IMR-90 (cell line): ENCODE measurements at regions not wholly inside any gene's neighbourhood (a gene's known extent, or its start where the extent isn't known, plus 50 kb on each side); places are given as distances from the start of the nearest gene placed in this dataset.

Source experiments
- ATAC-seq: fragments of 200-7000 bp; cut with Tn5 transposase; 2 replicates; pipeline ENCODE4 v1.9.1; 2020; ENCODE audit warnings: low read depth, mild to moderate bottlenecking, moderate library complexity
- BruUV-seq: library from RNA; stranded (reverse); fragments of 400-500 nt; replicated peaks from 2 replicates; lab custom pipeline; 2021; lab: Mats Ljungman, UMichigan
- CTCF ChIA-PET: fragments of 300-600 bp; formaldehyde crosslinking; extraction: SDS; loops from one replicate; lab custom pipeline; 2021; ENCODE audit warnings: antibody characterized with exemption; lab: Yijun Ruan, JAX
- POLR2A ChIA-PET: fragments of 300-600 bp; sonication (Branson Sonifier 250); formaldehyde crosslinking; loops from one replicate; lab custom pipeline; 2022; ENCODE audit warnings: antibody characterized with exemption; ENCODE audit not compliant: unreplicated experiment; lab: Charles Lee
- DNase-seq: peaks from one replicate; pipeline ENCODE4 v3.0.0; 2013
- H2AFZ ChIP-seq: replicated peaks from 2 replicates; pipeline ENCODE3; 2013; ENCODE audit warnings: low read length, mild to moderate bottlenecking; ENCODE audit not compliant: poor library complexity
- H2AK5ac ChIP-seq: 2 replicates; pipeline ENCODE4 v1.6.1; 2013; ENCODE audit warnings: low read depth, low read length, inconsistent platforms
- H2AK9ac ChIP-seq: replicated peaks from 2 replicates; pipeline ENCODE3; 2013; ENCODE audit warnings: mild to moderate bottlenecking, low read depth, low read length, moderate library complexity; ENCODE audit not compliant: poor library complexity
- H2BK120ac ChIP-seq: 2 replicates; pipeline ENCODE4 v1.6.1; 2013; ENCODE audit warnings: low read depth, low read length, inconsistent platforms
- H2BK15ac ChIP-seq: 3 replicates; pipeline ENCODE4 v1.6.1; 2013; ENCODE audit warnings: low read depth, low read length, inconsistent platforms
- H2BK20ac ChIP-seq: 2 replicates; pipeline ENCODE4 v1.6.1; 2013; ENCODE audit warnings: low read depth, mild to moderate bottlenecking, inconsistent platforms, low read length, moderate library complexity
- H2BK5ac ChIP-seq: 2 replicates; pipeline ENCODE4 v1.6.1; 2013; ENCODE audit warnings: mild to moderate bottlenecking, low read depth, low read length, inconsistent platforms; ENCODE audit not compliant: poor library complexity, severe bottlenecking
- H3K14ac ChIP-seq: replicated peaks from 2 replicates; pipeline ENCODE4 v1.6.1; 2013; ENCODE audit warnings: low read depth, low read length, inconsistent platforms
- H3K18ac ChIP-seq: 2 replicates; pipeline ENCODE4 v1.6.1; 2013; ENCODE audit warnings: low read depth, low read length, control low read depth
- H3K23ac ChIP-seq: 2 replicates; pipeline ENCODE4 v1.6.1; 2013; ENCODE audit warnings: low read depth, low read length, inconsistent platforms
- H3K27ac ChIP-seq: 2 replicates; pipeline ENCODE4 v1.5.1; 2013; ENCODE audit warnings: mild to moderate bottlenecking, control low read depth, low read length; ENCODE audit not compliant: insufficient read depth
- H3K27me3 ChIP-seq: 2 replicates; pipeline ENCODE4 v1.6.1; 2013; ENCODE audit warnings: low read length; ENCODE audit not compliant: control insufficient read depth, insufficient read depth
- H3K36me3 ChIP-seq: 2 replicates; pipeline ENCODE4 v1.6.1; 2013; ENCODE audit warnings: low read length, mixed read lengths; ENCODE audit not compliant: control insufficient read depth, insufficient read depth
- H3K4ac ChIP-seq: 2 replicates; pipeline ENCODE4 v1.6.1; 2013; ENCODE audit warnings: low read depth, low read length, inconsistent platforms
- H3K4me1 ChIP-seq: 2 replicates; pipeline ENCODE4 v1.6.1; 2013; ENCODE audit warnings: low read length, mixed read lengths; ENCODE audit not compliant: control insufficient read depth, insufficient read depth
- H3K4me2 ChIP-seq: 2 replicates; pipeline ENCODE4 v1.6.1; 2013; ENCODE audit warnings: low read depth, mild to moderate bottlenecking, control low read depth, low read length, moderate library complexity
- H3K4me3 ChIP-seq: 2 replicates; pipeline ENCODE4 v1.5.1; 2013; ENCODE audit warnings: low read depth, mild to moderate bottlenecking, control low read depth, low read length, moderate library complexity; ENCODE audit not compliant: insufficient read depth
- H3K56ac ChIP-seq: 2 replicates; pipeline ENCODE4 v1.6.1; 2013; ENCODE audit warnings: low read length, inconsistent platforms; ENCODE audit not compliant: insufficient read depth; ENCODE audit errors: extremely low read depth
- H3K79me1 ChIP-seq, 2 experiments: 2 replicates each; pipeline ENCODE4 v1.6.1; 2013; ENCODE audit warnings: low read length in 2 of 2, inconsistent platforms in 1 of 2, low read depth in 1 of 2
- H3K9ac ChIP-seq: 2 replicates; pipeline ENCODE4 v1.6.1; 2013; ENCODE audit warnings: low read depth, low read length, control low read depth
- H3K9me1 ChIP-seq: 2 replicates; pipeline ENCODE4 v1.6.1; 2013; ENCODE audit warnings: low read length, inconsistent platforms; ENCODE audit not compliant: insufficient read depth
- H3K9me3 ChIP-seq: 2 replicates; pipeline ENCODE4 v1.6.1; 2013; ENCODE audit warnings: low read length; ENCODE audit not compliant: control insufficient read depth, insufficient read depth
- H4K20me1 ChIP-seq: 2 replicates; pipeline ENCODE4 v1.6.1; 2013; ENCODE audit warnings: low read length, inconsistent platforms; ENCODE audit not compliant: insufficient read depth
- H4K5ac ChIP-seq: 2 replicates; pipeline ENCODE4 v1.6.1; 2013; ENCODE audit warnings: mild to moderate bottlenecking, low read depth, low read length, control low read depth
- H4K8ac ChIP-seq, 2 experiments: 2 replicates each; pipeline ENCODE4 v1.6.1; 2013; ENCODE audit warnings: low read depth in 2 of 2, low read length in 2 of 2, control low read depth in 1 of 2, inconsistent platforms in 1 of 2
- H4K91ac ChIP-seq: 2 replicates; pipeline ENCODE4 v1.6.1; 2013; ENCODE audit warnings: low read depth, low read length, inconsistent platforms; ENCODE audit not compliant: insufficient read depth
- BHLHE40 ChIP-seq: fragments of 150-350 bp; IDR thresholded peaks from 2 replicates; pipeline ENCODE4 v1.6.1; 2016; ENCODE audit warnings: mild to moderate bottlenecking, low read depth, low read length
- CEBPB ChIP-seq: IDR thresholded peaks from 2 replicates; pipeline ENCODE4 v1.6.1; 2012; ENCODE audit warnings: low read depth, low read length, improper control_type of control experiment
- ELK1 ChIP-seq: fragments of 150-350 bp; IDR thresholded peaks from 2 replicates; pipeline ENCODE4 v1.6.1; 2016; ENCODE audit warnings: low read depth, mild to moderate bottlenecking, low read length, moderate library complexity, borderline replicate concordance
- FOS ChIP-seq: fragments of 150-350 bp; IDR thresholded peaks from 2 replicates; pipeline ENCODE4 v1.6.1; 2016; ENCODE audit warnings: low read depth, low read length
- MAZ ChIP-seq: IDR thresholded peaks from 2 replicates; pipeline ENCODE4 v1.6.1; 2012; ENCODE audit warnings: low read depth, mild to moderate bottlenecking, low read length, improper control_type of control experiment, moderate library complexity, borderline replicate concordance
- RAD21 ChIP-seq: IDR thresholded peaks from 2 replicates; pipeline ENCODE4 v1.6.1; 2012; ENCODE audit warnings: low read length, improper control_type of control experiment
- RCOR1 ChIP-seq: IDR thresholded peaks from 2 replicates; pipeline ENCODE4 v1.6.1; 2012; ENCODE audit warnings: mild to moderate bottlenecking, low read length, improper control_type of control experiment; ENCODE audit not compliant: insufficient replicate concordance
- SMC3 ChIP-seq: fragments of 150-350 bp; IDR thresholded peaks from 2 replicates; pipeline ENCODE4 v1.6.1; 2016; ENCODE audit warnings: low read depth, mild to moderate bottlenecking, antibody characterized with exemption, low read length, moderate library complexity
- USF2 ChIP-seq: fragments of 150-350 bp; IDR thresholded peaks from 2 replicates; pipeline ENCODE4 v1.6.1; 2017; ENCODE audit warnings: mild to moderate bottlenecking, antibody characterized with exemption, low read length, low read depth
- WGBS, 2 experiments: methylation state at CpG; one replicate each; pipeline versions ENCODE4 v1.1.5 to v1.1.7; 2013; ENCODE audit warnings: missing lambda C conversion rate in 2 of 2; ENCODE audit not compliant: insufficient read length in 1 of 2; ENCODE audit errors: extremely low coverage in 2 of 2; 5-methylcytosine and 5-hydroxymethylcytosine counted together
- dilution Hi-C: fragments of 300-500 bp; cut with HindIII; formaldehyde crosslinking; loops from one replicate; pipeline ENCODE4 v1.14.3; 2018; ENCODE audit warnings: low sequenced_read_pairs; ENCODE audit not compliant: unreplicated experiment
- in situ Hi-C: fragments of 300-500 bp; cut with MboI; formaldehyde crosslinking; loops from 3 replicates; pipeline ENCODE4 v1.14.3; 2019; ENCODE audit warnings: low sequenced_read_pairs, inconsistent platforms, mixed read lengths
- intact Hi-C: fragments of 100-400 bp; cut with micrococcal nuclease; formaldehyde crosslinking; loops from 2 replicates; pipeline ENCODE4 v1.10.0; 2022

- no peak overlapping the region for H3K23ac ChIP-seq
- H3K4me1 ChIP-seq = no peaks in the 10 kb centered on the region
- no peak overlapping the region for H2AFZ ChIP-seq
- POLR2A ChIA-PET = no interaction called here
- H3K18ac ChIP-seq = no peak overlapping the region
- H2BK20ac ChIP-seq = no peak overlapping the region
- no peaks in the 10 kb centered on the region for H3K27me3 ChIP-seq
- in situ Hi-C loops (no loop called here), dilution Hi-C loops (no loop called here), intact Hi-C loops (no loop called here)
- no peak overlapping the region for H3K4ac ChIP-seq
- H2AK5ac ChIP-seq = no peak overlapping the region
- no peak overlapping the region for H2BK15ac ChIP-seq
- no peak overlapping the region for H3K4me2 ChIP-seq
- H3K79me1 ChIP-seq = no peaks in the 10 kb centered on the region
- H2AK9ac ChIP-seq = no peak overlapping the region
- WGBS, 2 experiments = 69% methylated on average over 2 of the region's 5 CpGs; no CpG with 5 or more reads in 1 of the 2 experiments
- CTCF ChIA-PET = no interaction called here
- no peaks in the 10 kb centered on the region for H3K36me3 ChIP-seq
- H3K9me3 ChIP-seq = no peaks in the 10 kb centered on the region
- no peak overlapping the region for H3K14ac ChIP-seq
- TF ChIP-seq FOS (no peak), ELK1 (no peak), RAD21 (no peak), RCOR1 (no peak), USF2 (no peak), MAZ (no peak), CEBPB (no peak), BHLHE40 (no peak), SMC3 (no peak)
- no peak overlapping the region for H3K56ac ChIP-seq
- no peak overlapping the region for H3K4me3 ChIP-seq
- H4K5ac ChIP-seq = no peak overlapping the region
- H4K8ac ChIP-seq = no peak overlapping the region
- no peaks in the 10 kb centered on the region for H4K20me1 ChIP-seq
- ATAC-seq = no peak
- no peak overlapping the region for H3K27ac ChIP-seq
- BruUV-seq = no TSS peak
- H3K9ac ChIP-seq = no peak overlapping the region
- H3K9me1 ChIP-seq = no peaks in the 10 kb centered on the region
- H4K91ac ChIP-seq = no peak overlapping the region
- DNase-seq = no peak
- no peak overlapping the region for H2BK5ac ChIP-seq
- H2BK120ac ChIP-seq = no peak overlapping the region
These were observed 82.1 kb upstream of the NMUR2 start for GRCh38 chr5:152487130-152487529.
